Smooth muscle cell (in vitro differentiated cells): ENCODE measurements at regions not wholly inside any gene's neighbourhood (a gene's known extent, or its start where the extent isn't known, plus 50 kb on each side); places are given as distances from the start of the nearest gene placed in this dataset.

Source experiments
- DNase-seq: peaks from one replicate; lab custom pipeline; 2025; ENCODE audit not compliant: unreplicated experiment; lab: John Stamatoyannopoulos, UW
- H2AFZ ChIP-seq: fragments of 200-600 bp; sonication (generic); 2 replicates; pipeline ENCODE4 v1.6.0; 2016; ENCODE audit warnings: antibody characterized with exemption, low read depth, mild to moderate bottlenecking
- H3F3A ChIP-seq: fragments of 200-600 bp; sonication (generic); 2 replicates; pipeline ENCODE4 v1.6.0; 2017; ENCODE audit warnings: antibody characterized with exemption, low read depth
- H3K27ac ChIP-seq: fragments of 200-600 bp; sonication (generic); 2 replicates; pipeline ENCODE4 v1.5.1; 2016; ENCODE audit warnings: low read depth, mild to moderate bottlenecking
- H3K27me3 ChIP-seq: fragments of 200-600 bp; sonication (generic); 2 replicates; pipeline ENCODE4 v1.6.1; 2016; ENCODE audit warnings: low read depth, mild to moderate bottlenecking
- H3K36me3 ChIP-seq: fragments of 200-600 bp; sonication (generic); 2 replicates; pipeline ENCODE4 v1.5.1; 2016; ENCODE audit warnings: low read depth
- H3K4me1 ChIP-seq: fragments of 200-600 bp; sonication (generic); 2 replicates; pipeline ENCODE4 v1.5.1; 2016; ENCODE audit warnings: low read depth
- H3K4me2 ChIP-seq: fragments of 200-600 bp; sonication (generic); 2 replicates; pipeline ENCODE4 v1.6.0; 2016; ENCODE audit warnings: mild to moderate bottlenecking
- H3K4me3 ChIP-seq: fragments of 200-600 bp; sonication (generic); 2 replicates; pipeline ENCODE4 v1.5.1; 2016; ENCODE audit warnings: mild to moderate bottlenecking
- H3K79me2 ChIP-seq: fragments of 200-600 bp; sonication (generic); 2 replicates; pipeline ENCODE4 v1.6.0; 2016; ENCODE audit warnings: low read depth, mild to moderate bottlenecking
- H3K9ac ChIP-seq: fragments of 200-600 bp; sonication (generic); 2 replicates; pipeline ENCODE4 v1.6.0; 2016; ENCODE audit warnings: low read depth
- H3K9me3 ChIP-seq: fragments of 200-600 bp; sonication (generic); replicated peaks from 2 replicates; pipeline ENCODE4 v1.5.1; 2016; ENCODE audit warnings: low read depth
- H4K20me1 ChIP-seq: fragments of 200-600 bp; sonication (generic); 2 replicates; pipeline ENCODE4 v1.6.0; 2016; ENCODE audit warnings: low read depth
- CTCF ChIP-seq: fragments of 200-600 bp; sonication (generic); IDR thresholded peaks from 2 replicates; pipeline ENCODE4 v1.5.1; 2017; ENCODE audit warnings: borderline replicate concordance, mild to moderate bottlenecking, antibody characterized with exemption; ENCODE audit not compliant: insufficient read depth, poor library complexity, severe bottlenecking
- WGBS: methylation state at CpG from one replicate; pipeline ENCODE4 v1.1.7; 2016; ENCODE audit warnings: low lambda C conversion rate; 5-methylcytosine and 5-hydroxymethylcytosine counted together

- no peak overlapping the region for H3K9ac ChIP-seq
- no peak for TF ChIP-seq CTCF
- 82% methylated on average over 11 of the region's 11 CpGs for whole genome bisulfite sequencing
These were observed 177.8 kb upstream of the RGPD4 start for GRCh38 chr2:107648781-107649404.

GRCh38 chr2:107657049-107657448, 169.6 kb upstream of the RGPD4 start:
- DNase-seq, result no peak
- WGBS, result 83% methylated on average over 3 of the region's 3 CpGs
- no peaks in the 10 kb centered on the region for H3F3A ChIP-seq
- no peaks in the 10 kb centered on the region for H3K9me3 ChIP-seq
- H3K4me1 ChIP-seq, result no peaks in the 10 kb centered on the region
- H3K27ac ChIP-seq, result no peak overlapping the region
- no peaks in the 10 kb centered on the region for H3K36me3 ChIP-seq
- H3K4me3 ChIP-seq, result no peak overlapping the region
- H4K20me1 ChIP-seq, result no peaks in the 10 kb centered on the region
- TF ChIP-seq CTCF, result no peak
- H2AFZ ChIP-seq, result no peak overlapping the region
- no peaks in the 10 kb centered on the region for H3K27me3 ChIP-seq
- H3K4me2 ChIP-seq, result no peak overlapping the region
- no peaks in the 10 kb centered on the region for H3K79me2 ChIP-seq
- no peak overlapping the region for H3K9ac ChIP-seq

More at GRCh38 chr2:107648781-107649404, 177.8 kb upstream of the RGPD4 start:
- Histone ChIP-seq H2AFZ (no peak overlapping the region), H3F3A (no peaks in the 10 kb centered on the region), H3K79me2 (no peaks in the 10 kb centered on the region), H3K36me3 (peaks cover 6% of the 10 kb centered on the region), H3K27me3 (no peaks in the 10 kb centered on the region), H4K20me1 (no peaks in the 10 kb centered on the region), H3K4me1 (no peaks in the 10 kb centered on the region), H3K4me3 (no peak overlapping the region), H3K9me3 (peaks cover 2% of the 10 kb centered on the region), H3K4me2 (no peak overlapping the region), H3K27ac (no peak overlapping the region)
- no peak for DNase-seq

- H3K4me2 ChIP-seq, result no peak overlapping the region
- H3K4me1 ChIP-seq, result no peaks in the 10 kb centered on the region
- 83% methylated on average over 6 of the region's 6 CpGs for WGBS
- H4K20me1 ChIP-seq, result no peaks in the 10 kb centered on the region
- H3F3A ChIP-seq, result no peaks in the 10 kb centered on the region
- no peaks in the 10 kb centered on the region for H3K27me3 ChIP-seq
- H3K9me3 ChIP-seq, result no peaks in the 10 kb centered on the region
- no peak overlapping the region for H3K4me3 ChIP-seq
- no peaks in the 10 kb centered on the region for H3K79me2 ChIP-seq
- H2AFZ ChIP-seq, result no peak overlapping the region
- H3K27ac ChIP-seq, result no peak overlapping the region
- no peak for TF ChIP-seq CTCF
- H3K36me3 ChIP-seq, result no peaks in the 10 kb centered on the region
- no peak for DNase-seq
- H3K9ac ChIP-seq, result no peak overlapping the region
These were observed 163.1 kb upstream of the RGPD4 start for GRCh38 chr2:107663632-107664031.

GRCh38 chr2:107669335-107669734, 157.4 kb upstream of the RGPD4 start:
- TF ChIP-seq CTCF, result no peak

More at GRCh38 chr2:107669335-107669734, 157.4 kb upstream of the RGPD4 start:
- no peak overlapping the region for H3K4me2 ChIP-seq
- no peak overlapping the region for H3K27ac ChIP-seq
- no peaks in the 10 kb centered on the region for H3K27me3 ChIP-seq
- no peaks in the 10 kb centered on the region for H4K20me1 ChIP-seq
- no peak overlapping the region for H3K4me3 ChIP-seq
- H3K9me3 ChIP-seq, result peaks cover 3% of the 10 kb centered on the region
- H3F3A ChIP-seq, result no peaks in the 10 kb centered on the region
- no peak overlapping the region for H2AFZ ChIP-seq
- no peaks in the 10 kb centered on the region for H3K36me3 ChIP-seq
- WGBS, result 48% methylated on average over 4 of the region's 4 CpGs
- H3K9ac ChIP-seq, result no peak overlapping the region
- H3K4me1 ChIP-seq, result no peaks in the 10 kb centered on the region
- H3K79me2 ChIP-seq, result no peaks in the 10 kb centered on the region
- DNase-seq, result no peak
